GM12878 (cell line): ENCODE measurements at regions not wholly inside any gene's neighbourhood (a gene's known extent, or its start where the extent isn't known, plus 50 kb on each side); places are given as distances from the start of the nearest gene placed in this dataset.

ENCODE experiments used
- ATAC-seq: fragments of 200-7000 bp; cut with Tn5 transposase; 3 replicates; pipeline ENCODE4 v1.9.1; 2020; ENCODE audit warnings: mild to moderate bottlenecking, moderate library complexity
- BruUV-seq: library from RNA; stranded (reverse); fragments of 400-500 nt; replicated peaks from 2 replicates; lab custom pipeline; 2021; lab: Mats Ljungman, UMichigan
- CTCF ChIA-PET: fragments of 300-600 bp; sonication (Branson Sonifier 250); formaldehyde crosslinking; extraction: SDS; loops from one replicate; lab custom pipeline; 2021; ENCODE audit warnings: inconsistent platforms; lab: Yijun Ruan, JAX
- POLR2A ChIA-PET: fragments of 350-600 bp; formaldehyde crosslinking; extraction: SDS; loops from one replicate; lab custom pipeline; 2021; ENCODE audit warnings: inconsistent platforms; lab: Charles Lee
- RAD21 ChIA-PET: fragments of 300-600 bp; sonication (Branson Sonifier 250); formaldehyde crosslinking; loops from one replicate; lab custom pipeline; 2023; ENCODE audit warnings: antibody characterized with exemption; ENCODE audit not compliant: unreplicated experiment; lab: Charles Lee
- SMC1A ChIA-PET: fragments of 300-600 bp; sonication (Branson Sonifier 250); formaldehyde crosslinking; loops from one replicate; lab custom pipeline; 2023; ENCODE audit not compliant: unreplicated experiment, uncharacterized antibody; lab: Charles Lee
- DNase-seq: peaks from one replicate; pipeline ENCODE4 v3.0.0-alpha.2; 2011; ENCODE audit warnings: low read depth, low spot score
- FAIRE-seq: peaks from 3 replicates; lab custom pipeline; 2011; peaks lifted over from hg19 to GRCh38; lab: Jason Lieb, UNC
- H2AFZ ChIP-seq: 2 replicates; pipeline ENCODE4 v1.6.0; 2011; ENCODE audit warnings: low read depth, low read length, control low read depth; ENCODE audit not compliant: control insufficient read depth
- H3K27ac ChIP-seq: 2 replicates; pipeline ENCODE4 v1.5.1; 2011; ENCODE audit warnings: control low read depth; ENCODE audit not compliant: control insufficient read depth, insufficient read depth
- H3K27me3 ChIP-seq, 2 experiments: replicated peaks in 1 of 2; 2 replicates each; pipeline versions ENCODE4 v1.6.0 to v1.6.1; 2011; ENCODE audit warnings: low read length in 1 of 2; ENCODE audit not compliant: control insufficient read depth in 2 of 2, insufficient read depth in 2 of 2
- H3K36me3 ChIP-seq, 2 experiments: 2 replicates each; pipeline ENCODE4 v1.5.1; 2011; ENCODE audit warnings: low read length in 1 of 2; ENCODE audit not compliant: control insufficient read depth in 2 of 2, insufficient read depth in 2 of 2
- H3K4me1 ChIP-seq: 2 replicates; pipeline ENCODE4 v1.6.1; 2011; ENCODE audit warnings: mild to moderate bottlenecking, low read length, moderate library complexity, mixed read lengths; ENCODE audit not compliant: control insufficient read depth, insufficient read depth
- H3K4me2 ChIP-seq: 2 replicates; pipeline ENCODE4 v1.6.0; 2011; ENCODE audit warnings: control low read depth; ENCODE audit not compliant: control insufficient read depth, insufficient read depth
- H3K4me3 ChIP-seq: fragments of 200-600 bp; sonication (generic); 2 replicates; pipeline ENCODE4 v1.5.1; 2016
- H3K79me2 ChIP-seq: 2 replicates; pipeline ENCODE4 v1.6.0; 2011; ENCODE audit warnings: low read length; ENCODE audit not compliant: control insufficient read depth, insufficient read depth
- H3K9ac ChIP-seq: 2 replicates; pipeline ENCODE4 v1.8.0; 2011; ENCODE audit warnings: low read length, control low read depth, mixed read lengths; ENCODE audit not compliant: control insufficient read depth, insufficient read depth
- H3K9me3 ChIP-seq: replicated peaks from 3 replicates; pipeline ENCODE4 v1.5.1; 2011; ENCODE audit warnings: mild to moderate bottlenecking, low read length; ENCODE audit not compliant: control insufficient read depth, insufficient read depth
- H4K20me1 ChIP-seq: 2 replicates; pipeline ENCODE4 v1.6.0; 2011; ENCODE audit not compliant: control insufficient read depth, insufficient read depth
- CBX5 ChIP-seq: sonication (generic); IDR thresholded peaks from 2 replicates; pipeline ENCODE4 v1.6.1; 2016; ENCODE audit warnings: low read depth, moderate library complexity, mild to moderate bottlenecking, inconsistent platforms
- CHD2 ChIP-seq: IDR thresholded peaks from 2 replicates; pipeline ENCODE4 v1.6.1; 2011; ENCODE audit warnings: low read depth, low read length, improper control_type of control experiment, borderline replicate concordance
- NR2C2 ChIP-seq: IDR thresholded peaks from 2 replicates; pipeline ENCODE4 v1.6.1; 2011; ENCODE audit warnings: borderline replicate concordance, low read depth; ENCODE audit not compliant: control insufficient read depth, insufficient read length
- RCOR1 ChIP-seq: conservative IDR thresholded peaks from 2 replicates; pipeline ENCODE4 v1.6.1; 2012; ENCODE audit warnings: low read depth, low read length, improper control_type of control experiment
- SREBF2 ChIP-seq: IDR thresholded peaks from 2 replicates; pipeline ENCODE4 v1.6.1; 2012; ENCODE audit warnings: mild to moderate bottlenecking, low read length
- TCF12 ChIP-seq: IDR thresholded peaks from 2 replicates; pipeline ENCODE4 v1.6.1; 2011; ENCODE audit warnings: low read depth, mild to moderate bottlenecking, low read length
- ZBTB40 ChIP-seq: fragments of 450-650 bp; IDR thresholded peaks from 2 replicates; pipeline ENCODE4 v1.6.1; 2016; ENCODE audit warnings: mild to moderate bottlenecking, moderate library complexity, borderline replicate concordance
- ZNF384 ChIP-seq: IDR thresholded peaks from 2 replicates; pipeline ENCODE4 v1.6.1; 2012; ENCODE audit warnings: low read depth, mild to moderate bottlenecking, low read length, improper control_type of control experiment, borderline replicate concordance
- ZNF687 ChIP-seq: fragments of 450-650 bp; IDR thresholded peaks from 2 replicates; pipeline ENCODE4 v1.6.1; 2017; ENCODE audit warnings: mild to moderate bottlenecking, moderate library complexity
- ZSCAN29 ChIP-seq: fragments of 450-650 bp; IDR thresholded peaks from 2 replicates; pipeline ENCODE4 v1.6.1; 2017; ENCODE audit warnings: mild to moderate bottlenecking, moderate library complexity
- WGBS: methylation state at CpG from one replicate; pipeline ENCODE4 v1.1.6; 2016; ENCODE audit warnings: low lambda C conversion rate; ENCODE audit not compliant: insufficient replicate concordance, insufficient coverage; ENCODE audit errors: missing lambda C conversion rate; 5-methylcytosine and 5-hydroxymethylcytosine counted together
- in situ Hi-C: fragments of 300-500 bp; cut with MboI; formaldehyde crosslinking; loops from 9 replicates; pipeline ENCODE4 v1.14.3; 2018; ENCODE audit warnings: mixed read lengths
- intact Hi-C: fragments of 100-400 bp; cut with micrococcal nuclease; formaldehyde crosslinking; loops from one replicate; pipeline ENCODE4 v1.14.2; 2022; ENCODE audit not compliant: unreplicated experiment

- TF ChIP-seq ZBTB40: no peak
- no peak for TF ChIP-seq ZNF384
- TF ChIP-seq ZSCAN29: no peak
- TF ChIP-seq SREBF2: no peak
- no peak for TF ChIP-seq TCF12
- TF ChIP-seq CHD2: no peak
These were observed 987.3 kb downstream of the BRD1 start (continued) for GRCh38 chr22:48840112-48840949.

GRCh38 chr22:48838846-48839730 is 988.6 kb downstream of the BRD1 start:
- in situ Hi-C loops: no loop called here
- Histone ChIP-seq H3K4me2 (no peak overlapping the region), H3K36me3 (no peaks in the 10 kb centered on the region), H4K20me1 (no peaks in the 10 kb centered on the region), H2AFZ (no peak overlapping the region), H3K9ac (no peak overlapping the region), H3K27me3 (no peaks in the 10 kb centered on the region), H3K27ac (no peak overlapping the region), H3K79me2 (no peaks in the 10 kb centered on the region), H3K4me3 (no peak overlapping the region), H3K9me3 (no peaks in the 10 kb centered on the region; the same call in 2 of the 3 replicates), H3K4me1 (no peaks in the 10 kb centered on the region)
- POLR2A ChIA-PET: no interaction called here
- intact Hi-C loops: no loop called here
- SMC1A ChIA-PET: no interaction called here
- RAD21 ChIA-PET: no interaction called here
- DNase-seq (no peak), ATAC-seq (no peak), FAIRE-seq (no peak)
- 18% methylated on average over 19 of the region's 19 CpGs for WGBS
- CTCF ChIA-PET: no interaction called here
- no TSS peak for BruUV-seq
- no peak for TF ChIP-seq NR2C2
- TF ChIP-seq RCOR1: no peak
- TF ChIP-seq CBX5: no peak
- TF ChIP-seq ZNF687: no peak
